GM18873 (cell line): ENCODE measurements at regions not wholly inside any gene's neighbourhood (a gene's known extent, or its start where the extent isn't known, plus 50 kb on each side); places are given as distances from the start of the nearest gene placed in this dataset.

Experiments used
- ATAC-seq: cut with Tn5 transposase; IDR thresholded peaks from one replicate; pipeline ENCODE4 v1.9.1; 2021; ENCODE audit warnings: mild to moderate bottlenecking, moderate library complexity, moderate number of reproducible peaks; ENCODE audit not compliant: unreplicated experiment, low FRiP score

- ATAC-seq: no peak
Observed at GRCh38 chr2:237260686-237261085, 153.3 kb downstream of the COL6A3 start.

- no peak for ATAC-seq
Observed at GRCh38 chr2:237261327-237261726, 152.6 kb downstream of the COL6A3 start.

- no peak for ATAC-seq
Observed at GRCh38 chr2:237262838-237263771, 150.9 kb downstream of the COL6A3 start.

- no peak for ATAC-seq
Observed at GRCh38 chr2:237264480-237265219, 149.3 kb downstream of the COL6A3 start.

- ATAC-seq: no peak
Observed at GRCh38 chr2:237268004-237268708, 145.8 kb downstream of the COL6A3 start.

GRCh38 chr2:237269138-237269875, 144.7 kb downstream of the COL6A3 start:
- ATAC-seq: no peak

- no peak for ATAC-seq
Observed at GRCh38 chr2:237270520-237270919, 143.4 kb downstream of the COL6A3 start.

GRCh38 chr2:237271698-237272652, 142.0 kb downstream of the COL6A3 start:
- no peak for ATAC-seq
